Limb (tissue), 2 donors: ENCODE measurements at regions not wholly inside any gene's neighbourhood (a gene's known extent, or its start where the extent isn't known, plus 50 kb on each side); places are given as distances from the start of the nearest gene placed in this dataset.

Experiments
- DNase-seq, 2 donors: peaks; one replicate each; pipeline ENCODE4 v3.0.0-alpha.2; 2016; ENCODE audit errors: extremely low spot score in 2 of 2

- DNase-seq: no peak
Measured at GRCh38 chr7:28231176-28231575, 50.6 kb upstream of the JAZF1 start.

GRCh38 chr7:28236560-28236959 lies 56.0 kb upstream of the JAZF1 start:
- no peak for DNase-seq

DNA sequence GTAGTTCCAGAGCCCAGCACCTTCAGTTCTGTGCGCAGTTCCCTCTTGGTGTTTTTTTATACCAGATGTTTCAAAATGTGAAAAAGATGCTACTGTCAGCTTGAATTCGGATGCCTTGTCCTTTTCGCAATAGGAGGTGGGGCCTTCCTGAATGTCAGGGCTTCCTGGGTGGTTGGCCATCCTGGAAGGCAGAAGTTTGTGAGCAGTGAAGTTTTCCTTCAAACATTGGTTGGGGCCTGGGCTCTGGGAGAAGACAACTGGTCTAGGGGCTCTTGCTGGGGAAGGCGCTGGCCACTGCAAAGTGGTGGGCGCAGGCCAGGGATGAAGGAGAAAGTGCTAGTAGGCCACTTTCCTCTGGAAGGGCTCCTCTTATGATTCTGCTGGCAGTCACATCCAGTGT lies 56.8 kb upstream of the JAZF1 start:
- DNase-seq: no peak

DNA sequence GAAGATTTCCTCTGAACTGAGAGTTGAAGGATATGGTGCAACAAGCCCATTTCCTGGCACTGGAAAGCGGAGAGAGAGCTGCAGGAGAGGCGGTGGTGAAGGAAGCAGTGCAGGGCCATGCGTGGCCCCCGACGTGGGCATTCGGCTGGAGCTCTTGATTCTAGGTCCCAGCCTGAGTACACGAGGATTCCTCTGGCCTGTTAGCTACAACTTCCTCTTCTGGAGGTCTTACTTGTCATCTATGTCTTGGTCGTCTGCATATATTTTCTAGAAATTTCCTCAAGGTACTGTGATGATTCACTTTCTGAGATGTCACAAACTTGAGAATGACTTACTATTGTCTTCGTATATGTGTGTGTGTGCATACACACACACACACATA lies 59.2 kb upstream of the JAZF1 start:
- no peak for DNase-seq

GRCh38 chr7:28240481-28240880 lies 59.9 kb upstream of the JAZF1 start:
- DNase-seq: no peak

GRCh38 chr7:28243861-28244260 lies 63.3 kb upstream of the JAZF1 start:
- no peak for DNase-seq

GRCh38 chr7:28245123-28245878 lies 64.7 kb upstream of the JAZF1 start:
- no peak for DNase-seq

DNA sequence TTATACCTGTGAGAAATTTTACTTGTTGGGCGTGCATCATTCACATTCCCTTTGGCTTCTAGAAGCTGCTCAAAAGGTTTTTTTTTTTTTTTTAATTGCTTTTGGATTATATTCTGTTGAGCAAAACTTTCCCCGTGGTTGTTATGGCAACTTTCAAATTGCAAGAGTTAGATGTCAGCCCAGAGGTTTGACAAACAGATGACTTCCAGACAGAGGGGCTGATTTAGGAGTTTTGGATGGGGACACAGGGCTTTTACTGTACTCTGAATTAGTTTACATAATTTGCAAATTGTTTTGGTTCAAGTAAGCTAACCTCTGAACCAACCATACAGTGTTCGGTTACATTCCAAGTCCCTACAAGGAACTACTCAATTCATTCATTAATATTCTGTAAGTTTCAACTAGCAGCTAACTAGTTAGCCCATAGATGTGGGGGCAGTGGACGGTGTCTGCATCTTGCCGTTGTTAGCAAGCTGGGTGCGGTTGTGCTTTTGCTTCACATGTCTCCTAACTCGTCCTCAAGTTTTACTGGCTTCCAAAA lies 66.4 kb upstream of the JAZF1 start:
- DNase-seq: no peak

GRCh38 chr7:28258240-28258639 lies 77.6 kb upstream of the JAZF1 start:
- DNase-seq: no peak

DNA sequence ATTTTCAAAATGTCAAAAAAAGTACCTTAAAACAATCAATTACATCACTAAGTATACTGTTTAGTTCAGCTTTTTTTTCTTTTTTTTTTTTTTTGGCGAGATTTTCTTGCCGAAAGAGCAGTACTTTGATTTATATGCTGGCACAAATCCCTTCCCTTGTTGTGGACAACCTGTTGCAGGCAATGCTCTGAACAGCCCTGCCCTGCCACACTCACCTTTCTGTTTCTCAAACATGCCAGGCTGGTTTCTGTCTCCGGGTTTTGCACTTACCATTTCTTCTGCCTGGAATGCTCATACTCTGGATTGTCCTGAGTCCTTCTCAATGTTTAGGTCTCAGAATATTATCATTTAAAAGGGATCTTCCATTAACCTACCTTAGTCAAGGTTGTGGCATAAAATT lies 80.4 kb upstream of the JAZF1 start:
- no peak for DNase-seq

- no peak for DNase-seq
Measured at GRCh38 chr7:28263622-28264271, 83.2 kb upstream of the JAZF1 start.

- DNase-seq: no peak
Measured at GRCh38 chr7:28266402-28266801, 85.8 kb upstream of the JAZF1 start.

GRCh38 chr7:28267012-28267411 lies 86.4 kb upstream of the JAZF1 start:
- DNase-seq: no peak

DNA sequence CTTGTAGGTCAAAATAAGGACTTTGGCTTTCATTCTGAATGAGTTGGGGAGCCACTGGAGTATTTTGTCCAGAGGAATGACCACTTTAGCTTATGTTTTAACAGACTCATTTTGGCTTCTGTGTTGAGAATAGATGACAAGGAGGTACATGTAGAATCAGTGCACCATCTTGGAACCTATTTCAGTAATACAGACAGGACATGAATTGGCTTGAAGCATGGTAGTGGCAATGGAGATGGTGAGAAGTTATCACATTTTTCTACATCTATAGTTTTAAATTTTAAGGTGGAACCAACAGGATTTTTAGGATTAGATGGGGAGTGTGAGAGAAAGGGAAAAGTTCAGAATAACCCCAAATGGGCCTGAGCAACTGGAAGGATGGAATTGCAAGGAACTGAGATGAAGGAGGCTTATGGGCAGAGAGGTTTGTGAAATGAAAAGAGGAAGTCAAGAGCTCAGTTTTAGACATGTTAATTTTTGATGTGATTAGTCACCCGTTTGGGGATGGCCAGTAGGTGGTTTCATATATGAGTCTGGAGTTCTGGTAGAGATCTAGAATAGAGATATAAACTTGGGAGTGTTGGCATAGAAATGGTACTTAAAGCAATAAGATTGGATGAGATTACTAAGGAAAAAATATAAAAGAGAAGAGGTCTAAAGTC lies 89.2 kb upstream of the JAZF1 start:
- DNase-seq: no peak

DNA sequence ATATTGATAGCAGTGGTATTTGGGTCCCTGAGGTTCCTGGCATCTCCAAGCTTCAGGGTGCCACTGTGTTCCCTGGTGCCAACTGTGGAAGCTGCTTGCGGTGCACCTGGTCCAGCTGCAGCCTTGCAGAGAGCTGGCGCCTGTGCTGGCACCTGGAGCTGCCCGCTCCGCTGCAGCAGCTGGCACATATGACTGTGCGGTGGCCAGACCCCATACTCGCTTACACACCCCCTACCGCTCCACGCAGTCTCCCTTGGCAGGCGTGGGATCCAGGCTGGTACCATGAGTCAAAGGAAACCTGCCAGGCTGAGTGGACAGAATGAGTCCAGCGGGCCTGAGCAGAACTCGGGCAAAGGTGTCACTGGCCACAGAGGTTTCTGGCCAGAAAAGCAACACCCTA lies 89.9 kb upstream of the JAZF1 start:
- DNase-seq: no peak

DNA sequence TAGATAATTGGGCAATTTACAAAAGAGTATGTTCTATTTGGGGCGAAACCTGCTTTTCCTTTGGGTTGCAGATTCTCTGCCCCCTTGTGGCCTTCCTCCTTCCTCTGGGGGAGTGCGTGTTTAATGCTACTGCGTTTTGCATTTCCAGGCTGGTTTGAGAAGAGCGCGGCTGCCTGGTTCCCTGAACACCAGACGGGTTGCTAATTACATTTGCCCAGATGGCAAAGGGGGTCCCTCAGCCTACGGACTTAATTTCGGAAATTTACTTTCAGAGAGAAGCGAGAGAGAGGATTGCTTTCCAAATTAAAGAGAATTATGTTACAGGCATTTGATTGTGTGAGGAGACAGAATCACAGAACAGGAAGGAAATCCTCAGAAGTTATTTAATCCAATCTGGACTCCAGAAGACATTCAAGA lies 91.9 kb upstream of the JAZF1 start:
- DNase-seq: peak in 1 of 2 donors; percentile 55

GRCh38 chr7:28276298-28276697 lies 95.7 kb upstream of the JAZF1 start:
- DNase-seq: no peak

DNA sequence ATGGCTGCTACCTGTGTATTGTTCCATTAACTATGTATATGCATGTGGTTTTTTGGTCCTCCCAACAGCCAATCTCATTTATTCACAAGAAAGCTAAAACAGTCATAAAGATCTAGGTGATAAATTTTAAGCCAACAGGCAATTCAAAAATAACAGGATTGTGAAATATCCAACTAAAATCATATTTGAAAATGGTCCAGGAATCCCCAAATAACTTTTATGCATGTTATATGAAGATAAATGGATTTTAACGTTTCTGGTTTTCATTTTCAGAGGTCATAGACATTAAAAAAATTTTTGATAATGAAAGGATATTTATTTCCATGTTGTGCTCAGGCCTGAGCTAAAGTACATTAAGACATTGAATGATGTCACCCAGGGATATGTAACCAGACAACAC lies 96.8 kb upstream of the JAZF1 start:
- no peak for DNase-seq

DNA sequence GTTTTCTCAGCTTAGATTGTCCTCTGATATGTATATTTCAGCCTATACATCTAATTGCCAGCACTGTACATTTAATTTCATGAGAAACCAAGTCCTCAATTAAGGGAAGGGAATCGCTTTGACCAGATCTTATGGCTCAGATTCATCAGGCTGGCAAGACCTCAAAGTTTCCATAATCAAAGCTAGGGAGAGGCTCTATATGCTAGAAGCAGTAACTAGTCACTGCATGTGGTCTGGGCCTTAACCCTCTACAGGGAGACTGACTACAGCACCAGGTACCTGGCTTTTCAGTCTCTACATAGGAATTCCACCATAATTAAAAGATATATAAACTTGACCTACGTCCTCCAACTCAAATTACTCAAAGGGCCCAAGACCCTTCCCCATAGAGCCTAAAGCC lies 97.4 kb upstream of the JAZF1 start:
- DNase-seq: no peak

GRCh38 chr7:28280516-28280915 lies 99.9 kb upstream of the JAZF1 start:
- DNase-seq: no peak

DNA sequence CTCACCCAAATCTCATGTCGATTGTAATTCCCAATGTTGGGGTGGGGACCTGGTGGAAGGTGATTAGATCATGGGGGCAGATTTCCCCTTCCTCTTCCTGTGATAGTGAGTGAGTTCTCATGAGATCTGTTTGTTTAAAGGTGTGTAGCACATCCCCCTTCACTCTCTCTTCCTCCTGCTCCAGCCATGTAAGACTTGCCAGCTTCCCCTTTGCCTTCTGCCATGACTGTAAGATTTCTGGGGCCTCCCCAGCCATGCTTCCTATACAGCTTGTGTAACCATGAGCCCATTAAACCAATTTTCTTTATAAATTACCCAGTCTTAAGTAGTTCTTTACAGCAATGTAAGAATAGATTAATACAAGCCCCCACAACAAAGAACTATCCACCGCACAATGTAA lies 109.9 kb upstream of the JAZF1 start:
- DNase-seq: no peak

- no peak for DNase-seq
Measured at GRCh38 chr7:28291559-28291958, 111.0 kb upstream of the JAZF1 start.
